Muscle layer of duodenum (tissue), 2 donors: ENCODE measurements at regions not wholly inside any gene's neighbourhood (a gene's known extent, or its start where the extent isn't known, plus 50 kb on each side); places are given as distances from the start of the nearest gene placed in this dataset.

Source experiments
- H3K27ac ChIP-seq: one replicate; pipeline ENCODE4 v1.7.0; 2013; ENCODE audit warnings: mild to moderate bottlenecking, low read length
- H3K27me3 ChIP-seq: one replicate; pipeline ENCODE4 v1.7.0; 2013; ENCODE audit warnings: low read depth, mild to moderate bottlenecking, control low read depth, low read length
- H3K36me3 ChIP-seq, 2 donors: one replicate each; pipeline ENCODE4 v1.7.0; 2013; ENCODE audit warnings: low read length in 2 of 2, control low read depth in 1 of 2, mild to moderate bottlenecking in 1 of 2; ENCODE audit not compliant: insufficient read depth in 2 of 2, control insufficient read depth in 1 of 2
- H3K4me1 ChIP-seq, 2 donors: one replicate each; pipeline ENCODE4 v1.7.0; 2013; ENCODE audit warnings: low read length in 2 of 2, mild to moderate bottlenecking in 2 of 2, control low read depth in 1 of 2, moderate library complexity in 1 of 2; ENCODE audit not compliant: insufficient read depth in 2 of 2, control insufficient read depth in 1 of 2
- H3K4me3 ChIP-seq, 2 donors: one replicate each; pipeline ENCODE4 v1.7.0; 2013; ENCODE audit warnings: low read length in 2 of 2, low read depth in 1 of 2, mild to moderate bottlenecking in 1 of 2
- H3K9me3 ChIP-seq, 2 donors: one replicate each; pipeline ENCODE4 v1.7.0; 2013; ENCODE audit warnings: low read length in 2 of 2, control low read depth in 1 of 2, mild to moderate bottlenecking in 1 of 2; ENCODE audit not compliant: control insufficient read depth in 1 of 2
- donor health status: healthy.

GRCh38 chr6:40713002-40713719 is 126.0 kb upstream of the LRFN2 start:
- Histone ChIP-seq H3K27me3 (no peaks in the 10 kb centered on the region), H3K4me1 (peaks cover 0 to 5% of the 10 kb centered on the region in 2 donors), H3K4me3 (no peak overlapping the region), H3K27ac (no peak overlapping the region), H3K9me3 (no peaks in the 10 kb centered on the region), H3K36me3 (no peaks in the 10 kb centered on the region)

- Histone ChIP-seq H3K27ac (no peak overlapping the region), H3K27me3 (no peaks in the 10 kb centered on the region), H3K4me3 (no peak overlapping the region)
Observed at GRCh38 chr6:40710626-40711330, 123.6 kb upstream of the LRFN2 start.

GRCh38 chr6:40708049-40708448 is 120.9 kb upstream of the LRFN2 start:
- H3K27ac ChIP-seq = no peak overlapping the region

More at GRCh38 chr6:40710626-40711330, 123.6 kb upstream of the LRFN2 start:
- Histone ChIP-seq H3K9me3 (no peaks in the 10 kb centered on the region), H3K4me1 (peaks cover 0 to 5% of the 10 kb centered on the region in 2 donors), H3K36me3 (no peaks in the 10 kb centered on the region)

GRCh38 chr6:40706178-40706577 is 119.0 kb upstream of the LRFN2 start:
- Histone ChIP-seq H3K9me3 (no peaks in the 10 kb centered on the region), H3K4me1 (no peaks in the 10 kb centered on the region), H3K27ac (no peak overlapping the region)

More at GRCh38 chr6:40708049-40708448, 120.9 kb upstream of the LRFN2 start:
- Histone ChIP-seq H3K27me3 (no peaks in the 10 kb centered on the region), H3K36me3 (no peaks in the 10 kb centered on the region), H3K9me3 (no peaks in the 10 kb centered on the region), H3K4me3 (no peak overlapping the region), H3K4me1 (no peaks in the 10 kb centered on the region)

GRCh38 chr6:40705354-40705753 is 118.2 kb upstream of the LRFN2 start:
- H3K27me3 ChIP-seq = no peaks in the 10 kb centered on the region
- no peaks in the 10 kb centered on the region for H3K4me1 ChIP-seq
- H3K27ac ChIP-seq = no peak overlapping the region
- H3K36me3 ChIP-seq = no peaks in the 10 kb centered on the region
- H3K4me3 ChIP-seq = no peak overlapping the region
- no peaks in the 10 kb centered on the region for H3K9me3 ChIP-seq

More at GRCh38 chr6:40706178-40706577, 119.0 kb upstream of the LRFN2 start:
- no peak overlapping the region for H3K4me3 ChIP-seq
- no peaks in the 10 kb centered on the region for H3K27me3 ChIP-seq
- H3K36me3 ChIP-seq = no peaks in the 10 kb centered on the region

- Histone ChIP-seq H3K4me3 (no peak overlapping the region), H3K4me1 (no peaks in the 10 kb centered on the region), H3K36me3 (no peaks in the 10 kb centered on the region), H3K27me3 (no peaks in the 10 kb centered on the region), H3K9me3 (no peaks in the 10 kb centered on the region), H3K27ac (no peak overlapping the region)
Observed at GRCh38 chr6:40701352-40702007, 114.3 kb upstream of the LRFN2 start.

- Histone ChIP-seq H3K4me1 (no peaks in the 10 kb centered on the region), H3K9me3 (no peaks in the 10 kb centered on the region), H3K27me3 (no peaks in the 10 kb centered on the region), H3K36me3 (no peaks in the 10 kb centered on the region), H3K27ac (no peak overlapping the region), H3K4me3 (no peak overlapping the region)
Observed at GRCh38 chr6:40700006-40700580, 112.9 kb upstream of the LRFN2 start.

- Histone ChIP-seq H3K4me3 (no peak overlapping the region), H3K9me3 (no peaks in the 10 kb centered on the region), H3K27me3 (no peaks in the 10 kb centered on the region), H3K36me3 (no peaks in the 10 kb centered on the region), H3K27ac (no peak overlapping the region), H3K4me1 (no peaks in the 10 kb centered on the region)
Observed at GRCh38 chr6:40695750-40696415, 108.7 kb upstream of the LRFN2 start.

- Histone ChIP-seq H3K4me1 (no peaks in the 10 kb centered on the region), H3K27ac (no peak overlapping the region), H3K4me3 (no peak overlapping the region), H3K9me3 (no peaks in the 10 kb centered on the region), H3K36me3 (no peaks in the 10 kb centered on the region), H3K27me3 (no peaks in the 10 kb centered on the region)
Observed at GRCh38 chr6:40695114-40695513, 108.0 kb upstream of the LRFN2 start.

GRCh38 chr6:40693768-40694167 is 106.6 kb upstream of the LRFN2 start:
- H3K9me3 ChIP-seq = no peaks in the 10 kb centered on the region
- H3K27ac ChIP-seq = no peak overlapping the region

GRCh38 chr6:40692337-40692736 is 105.2 kb upstream of the LRFN2 start:
- Histone ChIP-seq H3K27me3 (no peaks in the 10 kb centered on the region), H3K27ac (no peak overlapping the region), H3K4me1 (no peaks in the 10 kb centered on the region), H3K36me3 (no peaks in the 10 kb centered on the region), H3K4me3 (no peak overlapping the region), H3K9me3 (no peaks in the 10 kb centered on the region)

More at GRCh38 chr6:40693768-40694167, 106.6 kb upstream of the LRFN2 start:
- H3K4me1 ChIP-seq = no peaks in the 10 kb centered on the region
- H3K27me3 ChIP-seq = no peaks in the 10 kb centered on the region
- H3K4me3 ChIP-seq = no peak overlapping the region
- H3K36me3 ChIP-seq = no peaks in the 10 kb centered on the region
